GM19455 (cell line): ENCODE measurements at regions not wholly inside any gene's neighbourhood (a gene's known extent, or its start where the extent isn't known, plus 50 kb on each side); places are given as distances from the start of the nearest gene placed in this dataset.

Experiments used
- ATAC-seq: cut with Tn5 transposase; IDR thresholded peaks from one replicate; pipeline ENCODE4 v1.9.1; 2021; ENCODE audit not compliant: unreplicated experiment

GRCh38 chr1:224486801-224487583, 52.4 kb upstream of the WDR26 start:
- no peak for ATAC-seq

- no peak for ATAC-seq
Measured at GRCh38 chr1:224488806-224489499, 54.4 kb upstream of the WDR26 start.

- no peak for ATAC-seq
Measured at GRCh38 chr1:224489534-224490365, 55.2 kb upstream of the WDR26 start.

GRCh38 chr1:224490549-224491537, 56.2 kb upstream of the WDR26 start:
- no peak for ATAC-seq

GRCh38 chr1:224492015-224492414, 57.4 kb upstream of the WDR26 start:
- ATAC-seq, result no peak

- ATAC-seq, result no peak
Measured at GRCh38 chr1:224492632-224493031, 58.0 kb upstream of the WDR26 start.

GRCh38 chr1:224493269-224493668, 58.7 kb upstream of the WDR26 start:
- ATAC-seq, result no peak

GRCh38 chr1:224494343-224494742, 59.7 kb upstream of the WDR26 start:
- no peak for ATAC-seq

GRCh38 chr1:224495866-224496265, 61.3 kb upstream of the WDR26 start:
- ATAC-seq, result no peak

GRCh38 chr1:224496826-224497225, 62.2 kb upstream of the WDR26 start:
- no peak for ATAC-seq

GRCh38 chr1:224497714-224498573, 63.3 kb upstream of the WDR26 start:
- peak; percentile 93 for ATAC-seq

- ATAC-seq, result peak; percentile 13
Measured at GRCh38 chr1:224498574-224499170, 64.1 kb upstream of the WDR26 start.

- ATAC-seq, result no peak
Measured at GRCh38 chr1:224499204-224499603, 64.6 kb upstream of the WDR26 start.

- no peak for ATAC-seq
Measured at GRCh38 chr1:224500796-224501195, 66.2 kb upstream of the WDR26 start.

- no peak for ATAC-seq
Measured at GRCh38 chr1:224501836-224502235, 67.2 kb upstream of the WDR26 start.

- no peak for ATAC-seq
Measured at GRCh38 chr1:224502459-224503160, 68.0 kb upstream of the WDR26 start.

- ATAC-seq, result peak; percentile 89
Measured at GRCh38 chr1:224503161-224504118, 68.8 kb upstream of the WDR26 start.
